CD4-positive, CD25-positive, alpha-beta regulatory T cell (primary cell): ENCODE measurements at regions not wholly inside any gene's neighbourhood (a gene's known extent, or its start where the extent isn't known, plus 50 kb on each side); places are given as distances from the start of the nearest gene placed in this dataset.

Source experiments
- ATAC-seq, 2 donors: fragments of 150-1000 bp; cut with Tn5 transposase; one replicate each; pipeline ENCODE4 v1.10.0; 2021; ENCODE audit warnings: low read depth in 2 of 2, moderate number of reproducible peaks in 2 of 2, moderate library complexity in 1 of 2
- DNase-seq, 3 donors: peaks; one replicate each; pipeline versions ENCODE4 v3.0.0 to v3.0.0-alpha.2; 2012 to 2022; ENCODE audit warnings: mixed read lengths in 1 of 3
- H3K27ac ChIP-seq: one replicate; pipeline ENCODE4 v1.7.0; 2013; ENCODE audit warnings: mild to moderate bottlenecking, low read length; ENCODE audit not compliant: insufficient read depth, poor library complexity, severe bottlenecking
- H3K27me3 ChIP-seq: one replicate; pipeline ENCODE4 v1.7.0; 2013; ENCODE audit warnings: low read length; ENCODE audit not compliant: control insufficient read depth, insufficient read depth
- H3K36me3 ChIP-seq: one replicate; pipeline ENCODE4 v1.7.0; 2013; ENCODE audit warnings: mild to moderate bottlenecking, low read length, moderate library complexity; ENCODE audit not compliant: control insufficient read depth, insufficient read depth
- H3K4me1 ChIP-seq: 2 replicates; pipeline ENCODE4 v1.7.0; 2013; ENCODE audit warnings: mild to moderate bottlenecking, low read length; ENCODE audit not compliant: insufficient read depth, control insufficient read depth, poor library complexity, severe bottlenecking
- H3K4me3 ChIP-seq: one replicate; pipeline ENCODE4 v1.7.0; 2013; ENCODE audit warnings: low read depth, mild to moderate bottlenecking, low read length, moderate library complexity
- H3K9me3 ChIP-seq, 2 experiments: 1 replicate in 1 of 2; 2 replicates in 1 of 2; pipeline ENCODE4 v1.7.0; 2013; ENCODE audit warnings: low read length in 2 of 2, mild to moderate bottlenecking in 1 of 2, moderate library complexity in 1 of 2; ENCODE audit not compliant: control insufficient read depth in 2 of 2
- H3K27ac Mint-ChIP-seq, 3 donors: one replicate each; pipeline ENCODE4 v1.8.0; 2020 to 2022; ENCODE audit warnings: mild to moderate bottlenecking in 3 of 3, mixed read lengths in 3 of 3, moderate library complexity in 2 of 3
- H3K27me3 Mint-ChIP-seq: one replicate; pipeline ENCODE4 v1.8.0; 2022; ENCODE audit warnings: mild to moderate bottlenecking, mixed read lengths
- H3K36me3 Mint-ChIP-seq: one replicate; pipeline ENCODE4 v1.8.0; 2020; ENCODE audit warnings: mixed read lengths
- H3K4me1 Mint-ChIP-seq, 4 donors: one replicate each; pipeline ENCODE4 v1.8.0; 2020 to 2022; ENCODE audit warnings: mixed read lengths in 4 of 4, mild to moderate bottlenecking in 1 of 4
- H3K4me3 Mint-ChIP-seq, 4 donors: one replicate each; pipeline ENCODE4 v1.8.0; 2020 to 2022; ENCODE audit warnings: mild to moderate bottlenecking in 4 of 4, mixed read lengths in 4 of 4, moderate library complexity in 3 of 4
- H3K9me3 Mint-ChIP-seq, 7 donors: one replicate each; pipeline ENCODE4 v1.8.0; 2020 to 2022; ENCODE audit warnings: mixed read lengths in 7 of 7, mild to moderate bottlenecking in 3 of 7, moderate library complexity in 2 of 7

DNA sequence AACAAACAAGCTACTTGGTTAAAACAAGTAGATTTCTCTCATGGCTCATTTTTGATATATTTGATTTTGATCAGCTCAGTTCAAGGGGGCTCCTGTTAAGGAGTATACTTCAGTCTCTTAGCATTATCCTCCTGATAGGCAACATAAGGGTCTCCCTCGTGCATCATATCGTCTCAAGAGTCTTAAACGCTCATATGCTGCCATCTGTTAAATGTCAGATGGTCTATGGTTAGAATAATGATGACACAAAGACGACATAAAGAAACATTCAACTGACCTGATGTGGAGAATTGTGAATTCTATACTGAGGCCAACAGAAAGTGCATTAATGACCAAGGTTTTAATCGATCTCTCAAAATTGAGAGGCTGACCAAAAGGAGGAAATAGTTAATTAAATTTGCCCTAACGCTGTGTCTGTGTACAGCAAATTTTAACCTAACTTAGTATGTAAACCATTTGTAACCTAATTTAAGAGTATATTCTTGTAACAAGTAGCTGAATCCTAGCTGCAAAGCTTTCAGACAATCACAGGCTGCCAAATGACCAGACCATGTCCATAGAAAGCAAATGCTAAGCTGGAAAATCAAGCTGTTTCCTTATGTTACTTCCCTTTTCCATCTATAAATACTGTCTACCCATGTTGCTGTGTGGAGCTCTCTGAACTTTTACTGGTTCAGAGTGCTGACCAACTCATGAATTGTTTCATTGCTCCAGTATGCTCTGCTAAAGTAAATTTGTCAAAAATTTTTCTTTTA is 1688.5 kb downstream of the GRIK2 start:
- Histone ChIP-seq H3K27ac (no peak overlapping the region), H3K27me3 (no peaks in the 10 kb centered on the region), H3K4me3 (no peak overlapping the region), H3K4me1 (no peaks in the 10 kb centered on the region), H3K36me3 (no peaks in the 10 kb centered on the region), H3K9me3 (no peaks in the 10 kb centered on the region)
- Mint-ChIP-seq H3K9me3 (peaks cover 0 to 13% (median 3%) of the 10 kb centered on the region in 7 donors), H3K4me3 (no peak overlapping the region), H3K4me1 (no peaks in the 10 kb centered on the region), H3K27me3 (no peaks in the 10 kb centered on the region), H3K27ac (no peak overlapping the region), H3K36me3 (peaks cover 3% of the 10 kb centered on the region)
- no peak for ATAC-seq
- no peak for DNase-seq

DNA sequence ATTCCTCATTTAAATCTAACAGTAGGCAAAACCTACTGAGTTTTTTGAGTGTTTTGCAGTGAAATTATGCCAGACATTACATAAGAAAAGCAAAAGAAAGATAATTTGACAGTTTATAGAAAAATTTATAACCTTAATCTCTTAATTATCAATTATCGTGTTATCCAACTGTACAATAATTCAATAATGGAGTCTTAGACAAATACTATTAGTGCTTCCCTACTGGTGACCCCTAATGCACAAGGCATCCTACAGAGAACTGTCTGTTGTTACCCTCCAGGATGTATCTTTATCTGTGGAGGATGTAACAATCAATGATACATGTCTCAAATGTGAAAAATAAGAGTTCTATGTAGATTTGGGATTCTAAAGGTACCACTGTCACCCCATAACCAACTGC is 1687.6 kb downstream of the GRIK2 start:
- no peaks in the 10 kb centered on the region for H3K27me3 ChIP-seq
- H3K9me3 Mint-ChIP-seq = peaks cover 0 to 13% (median 5%) of the 10 kb centered on the region in 7 donors
- no peak overlapping the region for H3K4me3 Mint-ChIP-seq
- H3K4me3 ChIP-seq = no peak overlapping the region
- no peaks in the 10 kb centered on the region for H3K9me3 ChIP-seq
- H3K36me3 ChIP-seq = no peaks in the 10 kb centered on the region
- H3K36me3 Mint-ChIP-seq = peaks cover 3% of the 10 kb centered on the region
- H3K27ac Mint-ChIP-seq = no peak overlapping the region
- H3K4me1 ChIP-seq = no peaks in the 10 kb centered on the region
- no peaks in the 10 kb centered on the region for H3K4me1 Mint-ChIP-seq
- ATAC-seq (no peak), DNase-seq (no peak)
- no peak overlapping the region for H3K27ac ChIP-seq
- no peaks in the 10 kb centered on the region for H3K27me3 Mint-ChIP-seq

DNA sequence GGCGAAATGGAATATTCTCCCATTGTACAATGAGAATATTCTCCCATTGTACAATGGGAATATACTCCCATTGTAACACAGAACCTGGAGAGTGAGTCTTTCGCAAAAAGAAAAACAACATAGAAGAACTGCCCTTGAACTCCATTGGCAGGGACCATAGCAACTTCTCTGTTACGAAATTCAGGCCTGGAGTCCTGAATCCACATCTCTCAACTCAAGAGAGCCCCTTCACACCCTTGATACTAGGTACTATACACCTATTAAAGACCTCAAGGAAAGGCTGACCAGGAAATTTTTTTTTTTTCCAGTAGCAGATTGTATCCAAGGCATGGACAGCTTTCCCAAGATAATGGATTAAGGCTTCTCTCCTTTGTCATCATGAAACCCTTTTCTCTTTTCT is 1687.0 kb downstream of the GRIK2 start:
- Histone ChIP-seq H3K4me1 (no peaks in the 10 kb centered on the region), H3K4me3 (no peak overlapping the region), H3K9me3 (no peaks in the 10 kb centered on the region), H3K36me3 (no peaks in the 10 kb centered on the region), H3K27me3 (no peaks in the 10 kb centered on the region), H3K27ac (no peak overlapping the region)
- Mint-ChIP-seq H3K27ac (no peak overlapping the region), H3K36me3 (peaks cover 3% of the 10 kb centered on the region), H3K27me3 (no peaks in the 10 kb centered on the region), H3K9me3 (peaks cover 0 to 13% (median 5%) of the 10 kb centered on the region in 7 donors), H3K4me1 (no peaks in the 10 kb centered on the region), H3K4me3 (no peak overlapping the region)
- no peak for ATAC-seq
- DNase-seq = no peak

DNA sequence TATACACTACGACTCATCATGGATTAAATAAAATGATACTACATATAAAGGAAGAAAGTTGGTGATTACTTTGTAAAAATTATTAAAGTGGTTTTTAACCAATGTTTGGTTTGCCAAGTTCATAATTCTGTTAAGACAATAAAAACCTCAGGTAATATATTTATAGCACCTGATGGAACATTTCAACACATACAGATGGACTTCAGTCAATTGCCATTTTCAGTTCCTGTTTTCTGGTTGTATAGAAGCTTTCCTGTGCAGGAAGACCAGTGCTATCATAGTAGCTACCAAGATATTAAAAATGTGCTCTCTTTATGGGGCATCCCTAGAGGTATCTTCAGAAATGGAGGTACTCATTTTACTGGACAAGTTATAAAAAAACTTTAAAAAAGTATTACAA is 1686.4 kb downstream of the GRIK2 start:
- H3K27me3 ChIP-seq = no peaks in the 10 kb centered on the region
- no peaks in the 10 kb centered on the region for H3K36me3 ChIP-seq
- peaks cover 0 to 13% (median 5%) of the 10 kb centered on the region in 7 donors for H3K9me3 Mint-ChIP-seq
- H3K27ac ChIP-seq = no peak overlapping the region
- no peak overlapping the region for H3K4me3 Mint-ChIP-seq
- H3K36me3 Mint-ChIP-seq = peaks cover 3% of the 10 kb centered on the region
- H3K4me1 ChIP-seq = no peaks in the 10 kb centered on the region
- ATAC-seq (no peak), DNase-seq (no peak)
- no peaks in the 10 kb centered on the region for H3K4me1 Mint-ChIP-seq
- no peak overlapping the region for H3K27ac Mint-ChIP-seq
- no peaks in the 10 kb centered on the region for H3K9me3 ChIP-seq
- H3K4me3 ChIP-seq = no peak overlapping the region
- H3K27me3 Mint-ChIP-seq = no peaks in the 10 kb centered on the region

DNA sequence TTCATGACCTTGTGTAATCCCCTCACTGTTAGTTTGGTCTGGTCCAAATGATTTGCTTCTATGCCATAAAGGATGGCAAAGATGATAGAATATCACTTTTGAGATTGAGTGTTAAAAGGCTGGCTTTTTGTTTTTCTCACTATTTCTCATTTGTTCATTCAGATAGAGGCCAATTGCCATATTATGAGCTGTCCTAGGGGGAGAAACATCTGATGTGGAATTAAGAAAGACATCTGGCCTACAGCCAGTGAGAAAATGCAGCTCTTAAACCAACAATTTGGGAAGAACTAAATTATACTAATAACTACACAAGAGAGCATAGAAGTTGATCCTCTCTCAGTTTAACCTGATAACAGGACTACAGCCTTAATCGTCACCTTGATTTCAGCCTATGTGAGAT is 1668.6 kb downstream of the GRIK2 start:
- H3K27ac ChIP-seq = no peak overlapping the region
- H3K9me3 ChIP-seq = no peaks in the 10 kb centered on the region
- H3K27me3 ChIP-seq = no peaks in the 10 kb centered on the region
- Mint-ChIP-seq H3K27me3 (no peaks in the 10 kb centered on the region), H3K4me1 (no peaks in the 10 kb centered on the region), H3K9me3 (peaks cover 0 to 34% (median 8%) of the 10 kb centered on the region in 7 donors), H3K27ac (no peak overlapping the region), H3K36me3 (no peaks in the 10 kb centered on the region), H3K4me3 (no peak overlapping the region)
- H3K4me1 ChIP-seq = no peaks in the 10 kb centered on the region
- no peaks in the 10 kb centered on the region for H3K36me3 ChIP-seq
- no peak for ATAC-seq
- DNase-seq = no peak
- H3K4me3 ChIP-seq = no peak overlapping the region

DNA sequence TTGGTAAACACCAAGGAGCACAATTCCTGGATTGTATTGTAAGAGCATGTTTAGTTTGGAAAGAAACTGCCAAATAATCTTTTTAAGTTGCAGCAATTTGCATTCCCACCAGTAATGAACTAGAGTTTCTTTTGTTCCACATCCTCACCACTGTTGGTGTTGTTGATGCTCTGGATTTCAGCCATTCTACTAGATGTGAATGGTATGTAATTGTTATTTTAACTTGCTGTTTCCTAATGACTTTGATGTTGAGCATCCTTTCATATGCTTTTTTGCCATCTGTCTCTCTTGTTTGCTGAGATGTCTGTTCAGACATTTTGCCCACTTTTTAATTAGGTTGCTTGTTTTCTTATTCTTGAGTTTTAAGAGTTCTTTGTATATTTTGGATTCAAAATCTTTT is 1654.1 kb downstream of the GRIK2 start:
- H3K4me1 ChIP-seq = no peaks in the 10 kb centered on the region
- DNase-seq = no peak
- H3K27me3 ChIP-seq = no peaks in the 10 kb centered on the region
- H3K9me3 ChIP-seq = no peaks in the 10 kb centered on the region
- no peak overlapping the region for H3K27ac Mint-ChIP-seq
- H3K4me1 Mint-ChIP-seq = no peaks in the 10 kb centered on the region
- peaks cover 0 to 12% (median 4%) of the 10 kb centered on the region in 7 donors for H3K9me3 Mint-ChIP-seq
- H3K36me3 ChIP-seq = no peaks in the 10 kb centered on the region
- ATAC-seq = no peak
- H3K27me3 Mint-ChIP-seq = no peaks in the 10 kb centered on the region
- H3K4me3 ChIP-seq = no peak overlapping the region
- H3K27ac ChIP-seq = no peak overlapping the region
- no peaks in the 10 kb centered on the region for H3K36me3 Mint-ChIP-seq
- no peak overlapping the region for H3K4me3 Mint-ChIP-seq

DNA sequence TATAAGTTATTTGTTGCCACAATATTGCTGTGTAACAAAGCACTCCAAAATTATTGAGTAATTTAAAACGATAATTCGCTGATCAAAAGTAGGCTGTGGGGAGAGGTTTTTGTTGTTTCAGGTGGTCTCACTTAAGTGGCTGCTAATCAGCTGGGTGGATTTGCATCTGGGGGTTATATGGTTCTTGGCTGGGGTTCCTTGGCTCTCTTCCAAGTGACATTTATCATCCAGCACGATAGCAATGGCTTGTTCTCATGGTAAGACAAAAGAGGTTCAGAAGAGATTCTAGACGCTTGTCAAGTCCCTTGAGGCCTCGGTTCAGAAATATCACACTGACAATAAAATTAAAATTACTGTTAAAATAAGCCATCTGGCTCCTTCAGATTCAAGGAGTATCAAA is 1648.8 kb downstream of the GRIK2 start:
- Mint-ChIP-seq H3K27me3 (no peaks in the 10 kb centered on the region), H3K27ac (no peak overlapping the region), H3K4me3 (no peak overlapping the region), H3K36me3 (no peaks in the 10 kb centered on the region), H3K9me3 (peaks cover 0 to 6% (median 1%) of the 10 kb centered on the region in 7 donors), H3K4me1 (no peaks in the 10 kb centered on the region)
- DNase-seq (no peak), ATAC-seq (no peak)
- no peak overlapping the region for H3K4me3 ChIP-seq
- no peaks in the 10 kb centered on the region for H3K27me3 ChIP-seq
- H3K27ac ChIP-seq = no peak overlapping the region
- no peaks in the 10 kb centered on the region for H3K4me1 ChIP-seq
- no peaks in the 10 kb centered on the region for H3K9me3 ChIP-seq
- no peaks in the 10 kb centered on the region for H3K36me3 ChIP-seq

DNA sequence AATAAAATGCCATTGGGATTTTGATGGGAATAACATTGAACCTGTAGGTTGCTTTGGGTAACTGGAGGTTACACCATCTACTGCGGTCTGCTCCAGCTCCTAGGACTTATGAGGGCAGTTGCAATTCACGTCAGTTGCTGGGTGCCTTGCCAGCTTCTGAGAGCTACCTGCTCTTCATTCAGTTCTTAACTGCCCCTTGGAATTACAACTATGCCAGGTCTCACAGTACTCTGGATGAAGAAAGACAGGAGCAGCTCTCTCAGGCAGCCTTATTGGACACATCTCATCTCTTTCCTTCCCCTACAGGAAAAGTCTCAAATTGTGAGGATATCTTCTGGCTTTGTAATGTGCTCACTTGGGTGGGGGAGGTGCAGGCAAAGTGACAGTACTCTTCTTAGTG is 1643.3 kb downstream of the GRIK2 start:
- Mint-ChIP-seq H3K4me3 (no peak overlapping the region), H3K4me1 (no peaks in the 10 kb centered on the region), H3K27ac (no peak overlapping the region), H3K27me3 (no peaks in the 10 kb centered on the region), H3K9me3 (peaks cover 0 to 6% (median 3%) of the 10 kb centered on the region in 7 donors), H3K36me3 (no peaks in the 10 kb centered on the region)
- no peaks in the 10 kb centered on the region for H3K36me3 ChIP-seq
- no peaks in the 10 kb centered on the region for H3K27me3 ChIP-seq
- ATAC-seq (no peak), DNase-seq (no peak)
- H3K9me3 ChIP-seq = no peaks in the 10 kb centered on the region
- no peak overlapping the region for H3K4me3 ChIP-seq
- no peaks in the 10 kb centered on the region for H3K4me1 ChIP-seq
- H3K27ac ChIP-seq = no peak overlapping the region
